Stimulated activated CD8-positive, alpha-beta memory T cell treated with anti-CD3 and anti-CD28 coated beads, Interleukin-15, amount 100 ng/mL, for 24 hours (primary cell): ENCODE measurements at regions not wholly inside any gene's neighbourhood (a gene's known extent, or its start where the extent isn't known, plus 50 kb on each side); places are given as distances from the start of the nearest gene placed in this dataset.

Experiments used
- DNase-seq: peaks from one replicate; pipeline ENCODE4 v3.0.0-alpha.2; 2020; ENCODE audit warnings: low read depth

DNA sequence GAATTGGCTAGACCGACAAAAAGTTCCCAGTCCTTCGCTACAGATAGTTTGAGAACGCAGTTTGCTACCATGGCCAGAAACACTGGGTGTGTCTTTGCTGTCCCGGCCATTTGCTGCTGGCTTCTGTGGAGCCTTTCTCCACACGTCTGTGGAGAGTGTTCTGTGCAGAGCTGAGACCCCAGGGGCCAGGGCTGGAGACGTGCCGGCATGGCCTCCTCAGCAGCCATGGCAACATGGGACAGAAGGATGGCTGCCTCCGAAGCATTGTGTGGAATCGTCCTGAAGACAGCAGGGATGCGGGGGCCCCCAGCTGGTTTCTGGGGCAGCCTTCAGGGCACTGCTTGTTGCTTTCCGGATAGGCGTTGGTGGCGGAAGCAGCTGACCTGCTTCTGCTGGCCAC, 142.8 kb downstream of the GADD45G start:
- DNase-seq: no peak

DNA sequence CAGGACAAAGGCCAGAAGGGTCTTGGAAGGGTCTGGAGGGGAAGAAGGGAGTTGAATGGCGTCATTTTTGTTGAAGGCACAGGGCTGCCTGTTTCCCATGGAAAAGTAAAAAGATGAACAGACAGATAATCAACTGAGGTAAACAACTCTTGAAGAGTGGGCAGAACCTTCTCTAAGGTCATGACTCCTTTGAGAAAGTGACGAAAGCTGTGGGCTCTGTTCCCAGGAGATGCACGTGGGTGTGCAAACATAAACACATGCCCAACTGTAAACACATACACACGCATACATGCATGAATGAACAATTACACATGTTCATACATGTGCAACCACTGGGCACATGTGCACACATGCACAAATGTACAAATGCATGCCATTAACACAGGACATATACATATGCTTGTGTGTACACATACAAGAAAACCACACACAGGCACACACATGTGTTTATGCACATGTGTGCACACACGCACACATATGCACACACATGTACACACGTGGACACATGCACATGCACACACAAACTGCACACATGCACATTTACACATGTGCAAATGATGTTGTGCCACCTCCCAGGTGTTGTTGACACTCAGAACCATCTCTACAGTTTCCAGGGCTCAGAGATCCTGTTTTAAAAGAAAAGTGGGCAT, 143.3 kb downstream of the GADD45G start:
- DNase-seq: no peak

DNA sequence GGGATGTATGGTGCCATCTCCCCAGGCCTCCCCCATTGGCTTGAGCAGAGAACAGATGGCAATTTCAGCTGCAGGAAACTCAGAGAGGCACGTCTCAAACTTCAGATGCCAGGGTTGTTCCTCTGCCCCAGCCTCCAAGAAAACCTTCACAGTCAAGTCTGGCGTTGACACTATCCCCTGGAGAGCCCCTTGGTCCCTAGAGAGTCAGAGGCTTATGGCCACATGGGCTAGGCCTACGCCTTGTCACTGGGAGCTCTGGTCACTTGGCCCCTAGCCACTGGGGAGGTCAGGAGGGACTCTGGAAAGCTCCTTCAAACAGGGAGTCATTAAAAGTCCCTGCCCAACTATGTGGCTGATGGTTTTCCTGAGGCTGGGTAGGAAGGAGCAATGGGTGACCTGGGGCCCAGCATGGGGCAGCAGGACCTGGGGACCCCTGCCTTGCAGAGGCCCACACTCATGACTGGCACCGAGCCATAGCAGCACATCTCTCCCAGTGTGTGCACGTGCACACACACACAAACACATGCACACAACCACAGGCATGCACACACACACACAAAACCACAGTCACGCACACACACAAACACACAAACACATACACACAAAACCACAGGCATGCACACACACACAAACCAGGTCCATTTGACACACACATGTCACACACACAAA, 144.2 kb downstream of the GADD45G start:
- DNase-seq: no peak

DNA sequence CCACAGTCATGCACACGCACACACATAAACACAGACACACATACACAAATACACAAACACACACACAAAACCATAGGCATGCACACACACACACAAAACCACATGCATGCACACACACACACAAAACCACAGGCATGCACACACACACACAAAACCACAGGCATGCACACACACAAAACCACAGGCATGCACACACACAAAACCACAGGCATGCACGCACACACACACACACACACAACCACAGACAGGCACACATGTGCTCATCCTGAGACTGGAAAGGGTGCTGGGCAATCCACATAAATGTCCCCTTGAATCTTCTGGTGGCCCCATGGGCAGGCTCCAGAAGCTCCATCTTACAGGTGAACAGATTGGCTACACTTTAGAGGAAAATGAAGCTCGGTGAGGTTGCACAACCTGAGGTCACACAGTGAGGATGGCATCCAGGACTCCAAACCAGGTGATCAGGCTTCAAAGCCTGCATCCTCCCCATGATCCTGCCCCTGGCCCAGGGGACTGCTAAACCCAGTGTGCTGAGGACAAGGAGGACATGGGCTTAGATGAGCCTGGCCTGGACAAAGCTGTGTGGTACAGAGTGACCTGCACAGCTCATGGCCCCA, 144.8 kb downstream of the GADD45G start:
- DNase-seq: no peak

DNA sequence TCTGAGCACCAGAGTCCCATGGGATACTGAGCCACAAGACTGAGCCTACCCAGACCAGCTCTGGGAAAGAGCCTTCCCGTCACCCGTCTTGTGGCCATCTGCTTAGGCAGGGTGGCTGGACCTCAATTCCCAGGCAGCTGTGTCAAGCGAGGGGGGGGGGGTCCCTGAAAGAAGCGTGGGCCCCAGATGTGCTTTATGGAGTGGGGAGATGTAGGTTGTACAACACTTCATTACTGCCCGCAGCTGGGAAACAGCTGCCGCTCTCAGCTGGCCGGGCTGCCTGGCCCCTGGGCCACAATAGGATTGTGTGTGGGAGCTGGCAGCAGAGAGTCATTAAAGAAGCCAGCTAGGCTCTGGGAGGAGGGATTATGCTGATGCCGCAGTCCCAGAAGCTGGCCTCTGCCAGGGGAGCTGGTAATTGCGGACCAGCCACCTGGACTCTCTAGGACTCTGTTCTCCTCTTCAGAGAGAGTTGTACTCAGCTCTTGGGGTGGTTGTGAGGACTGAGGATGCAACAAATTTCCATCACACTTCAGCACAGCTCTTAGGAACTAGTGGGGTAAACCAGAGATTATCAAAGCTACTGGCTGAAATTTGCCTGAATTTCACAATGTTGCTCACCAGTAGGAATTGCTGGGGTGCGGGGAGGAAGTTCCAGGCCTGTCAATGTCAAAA, 145.4 kb downstream of the GADD45G start:
- no peak for DNase-seq

DNA sequence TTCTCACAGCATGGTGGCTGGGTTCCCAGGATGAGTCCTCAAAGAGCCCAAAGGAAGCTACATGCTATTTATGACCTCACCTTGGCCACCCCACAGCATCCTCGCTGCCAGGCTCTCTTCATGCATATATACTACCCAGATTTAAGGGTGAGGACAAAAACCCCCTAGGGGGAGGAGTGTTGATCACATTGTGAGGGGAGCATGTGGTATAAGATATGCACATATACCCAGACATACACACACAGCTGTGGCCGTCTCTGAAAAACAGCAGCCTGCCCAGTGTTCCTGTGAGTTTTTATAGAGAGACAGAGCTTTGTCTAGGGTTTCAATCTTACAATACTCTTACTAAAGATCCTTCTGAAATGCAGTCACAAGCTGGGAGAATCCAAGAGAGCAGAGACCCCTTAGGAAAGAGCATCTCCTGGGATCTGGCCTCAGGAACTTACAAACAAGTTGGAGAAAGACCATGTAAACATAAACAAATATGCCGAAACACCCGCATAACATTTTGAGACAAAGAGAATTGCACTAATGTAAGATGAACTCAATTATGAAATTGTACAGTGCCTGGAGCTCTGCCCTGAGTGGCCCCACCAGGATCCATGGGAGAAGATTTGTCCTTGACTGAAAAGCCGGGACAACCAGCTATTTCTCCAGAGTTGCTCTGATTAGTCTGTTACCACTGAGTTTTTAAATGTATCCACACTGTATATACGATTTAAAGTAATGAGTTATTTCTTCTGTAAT, 146.4 kb downstream of the GADD45G start:
- DNase-seq: no peak

DNA sequence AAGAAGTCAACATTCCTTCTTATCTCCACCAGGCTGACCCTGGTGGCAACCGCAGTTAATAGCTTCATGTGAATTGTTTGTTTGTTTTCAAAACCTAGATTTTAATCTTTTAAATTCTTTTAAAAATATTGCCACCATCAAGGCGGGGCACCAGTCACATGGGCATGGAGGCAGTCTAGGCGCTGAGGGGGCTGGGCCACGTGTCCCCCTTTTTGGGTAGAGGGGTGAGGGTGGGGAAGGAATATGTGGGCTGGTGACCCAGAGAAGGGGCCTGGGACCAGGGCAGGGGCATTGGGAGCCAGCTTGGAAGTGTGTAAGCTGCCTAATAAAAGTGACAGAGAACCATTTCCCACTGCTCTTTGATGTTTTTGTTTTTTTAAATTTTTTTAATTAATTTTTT, 147.3 kb downstream of the GADD45G start:
- no peak for DNase-seq

DNA sequence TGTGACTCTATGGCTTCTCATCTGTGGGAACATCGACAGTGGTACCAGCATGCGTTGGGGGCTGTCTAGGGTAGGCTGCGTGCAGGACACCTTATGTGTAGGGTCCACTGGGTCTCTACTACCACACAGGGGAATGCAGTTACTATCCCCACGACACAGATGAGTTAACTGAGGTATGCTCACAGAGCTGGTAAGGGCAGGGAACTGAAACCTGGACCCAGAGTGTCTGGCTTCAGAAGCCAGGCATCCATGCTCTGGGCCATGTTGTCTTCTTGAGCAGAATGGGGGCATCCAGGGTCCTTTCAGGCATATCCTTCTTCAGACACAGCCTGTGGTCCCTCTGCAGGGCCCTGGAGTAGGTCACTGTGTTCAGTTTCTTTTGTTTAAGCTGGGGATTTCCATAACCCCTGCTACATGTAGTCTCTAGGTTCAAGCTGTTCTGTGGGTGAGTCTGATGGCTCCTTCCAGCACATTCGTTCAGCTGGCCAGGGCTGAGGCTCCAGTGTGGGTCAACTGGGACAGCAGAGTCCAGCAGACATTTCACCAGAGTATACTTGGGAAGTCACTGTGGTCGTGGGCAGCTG, 148.8 kb downstream of the GADD45G start:
- DNase-seq: no peak

DNA sequence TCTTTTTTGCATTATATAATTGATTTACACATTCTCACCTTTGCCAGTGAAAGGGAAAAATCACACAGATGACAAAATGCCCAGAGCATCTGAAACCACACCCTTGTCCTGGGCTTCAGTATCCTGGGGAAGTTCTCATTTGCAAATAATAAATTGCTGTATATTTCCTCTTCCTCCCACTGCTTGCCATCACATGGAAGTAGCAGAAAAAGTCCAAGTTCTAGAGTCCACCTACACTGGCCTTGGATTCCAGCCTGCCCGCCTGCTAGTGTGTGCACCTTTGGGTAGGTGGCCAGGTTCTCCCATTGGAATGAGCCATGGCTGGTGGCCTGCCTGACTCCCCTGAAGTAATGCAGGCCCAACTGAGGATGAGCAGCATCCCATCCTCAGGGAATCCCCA, 149.4 kb downstream of the GADD45G start:
- no peak for DNase-seq

DNA sequence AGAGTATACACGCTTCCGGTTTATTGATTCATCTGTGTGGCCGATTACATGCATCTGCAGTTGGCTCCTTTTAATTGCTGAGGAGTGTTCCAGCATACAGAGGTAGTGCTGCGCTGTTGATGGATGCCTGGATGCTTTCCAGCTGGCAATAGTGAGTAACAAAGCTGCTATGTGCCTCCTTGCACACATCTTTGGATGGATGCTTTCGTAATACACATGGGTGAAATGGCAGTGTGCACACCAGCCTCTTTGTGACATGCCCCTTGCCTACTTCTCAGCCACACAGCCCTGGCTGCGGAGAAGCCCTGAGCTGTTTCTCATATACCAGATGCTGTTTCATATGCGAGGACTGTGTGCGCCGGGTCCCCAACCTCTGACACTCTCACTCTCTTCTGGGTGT, 151.0 kb downstream of the GADD45G start:
- no peak for DNase-seq

DNA sequence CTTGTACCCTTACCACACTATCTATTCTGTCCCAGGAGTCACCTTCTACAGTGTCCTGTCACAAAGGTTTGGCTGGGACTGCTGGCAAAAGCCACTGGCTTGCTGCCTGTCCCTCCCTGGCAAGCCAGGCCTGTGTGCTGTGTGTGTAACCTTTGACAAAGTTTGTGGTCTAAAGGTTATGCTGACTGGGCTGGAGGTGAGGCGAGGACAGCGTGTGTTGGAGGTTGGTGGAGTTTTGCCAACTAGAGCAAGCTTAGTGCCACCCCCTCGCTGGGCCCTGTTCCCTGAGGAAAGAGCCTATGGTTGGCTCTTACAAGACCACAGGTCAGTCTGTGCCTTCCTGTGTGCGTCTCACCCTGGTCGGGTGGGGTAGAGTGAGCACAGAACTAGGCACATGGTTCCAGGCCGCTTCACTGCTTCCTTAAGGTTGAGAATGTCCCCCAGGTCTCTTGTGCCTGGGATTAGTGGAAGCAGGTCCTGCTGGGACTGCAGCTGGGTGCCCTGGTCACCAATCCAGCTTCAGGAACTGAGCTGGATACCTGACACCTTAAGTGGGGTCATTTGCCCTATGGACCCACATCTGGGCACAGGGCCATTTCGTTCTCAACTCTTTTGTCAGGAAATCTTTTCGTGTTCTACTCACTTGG, 152.2 kb downstream of the GADD45G start:
- no peak for DNase-seq

DNA sequence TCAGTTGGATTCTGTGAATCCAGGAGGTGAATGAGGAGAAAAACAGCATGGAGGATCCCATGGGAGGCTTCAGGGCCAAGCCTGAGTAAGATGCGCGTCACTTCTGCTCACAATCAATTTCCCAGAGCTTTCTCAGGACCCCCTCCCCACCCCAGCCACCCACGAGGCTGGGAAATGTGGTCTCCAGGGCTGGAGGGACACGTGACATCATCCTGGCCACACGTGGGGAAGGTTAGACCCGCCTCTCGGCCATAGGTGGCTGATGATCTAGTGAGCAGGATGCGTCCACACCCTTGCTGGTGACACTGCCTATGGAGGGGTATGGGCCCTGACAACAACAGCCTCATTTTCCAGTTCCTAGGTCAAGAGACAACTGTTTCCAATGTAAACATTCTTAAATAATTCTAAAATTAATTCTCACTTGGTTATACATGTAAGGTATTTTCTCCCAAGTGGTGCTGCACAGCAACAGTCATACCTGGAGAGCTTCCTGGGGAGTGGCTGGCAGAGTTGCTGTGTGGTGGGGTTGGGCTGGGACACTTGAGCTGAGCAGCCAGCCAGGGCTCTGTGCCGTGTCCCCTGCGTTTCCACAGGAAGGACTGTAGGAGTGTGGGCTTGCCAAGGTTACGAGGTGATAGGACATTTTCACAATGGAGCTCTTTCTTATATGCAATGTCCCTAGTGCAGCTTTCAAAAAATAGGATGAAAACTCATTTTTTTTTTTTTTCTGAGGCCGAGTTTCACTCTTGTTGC, 153.1 kb downstream of the GADD45G start:
- DNase-seq: no peak

DNA sequence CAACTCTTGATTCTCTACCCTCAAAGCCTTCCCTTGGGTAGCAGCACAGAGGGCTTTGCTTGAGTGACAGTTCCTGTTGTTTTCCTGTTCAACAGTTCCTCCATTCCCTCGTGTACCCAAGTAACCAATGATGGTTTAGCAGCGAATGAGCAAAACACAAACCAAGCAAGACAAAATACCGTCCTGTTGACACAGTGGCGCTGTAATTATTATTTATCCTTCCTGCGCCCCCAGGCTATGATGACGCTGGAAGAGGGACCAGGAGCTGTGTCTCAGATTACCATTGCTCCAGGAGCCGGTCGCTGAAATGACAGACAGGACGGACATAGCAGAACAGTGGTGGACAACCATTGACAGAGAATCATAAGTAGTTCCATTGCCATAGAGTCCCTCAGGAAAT, 154.8 kb downstream of the GADD45G start:
- DNase-seq: no peak

DNA sequence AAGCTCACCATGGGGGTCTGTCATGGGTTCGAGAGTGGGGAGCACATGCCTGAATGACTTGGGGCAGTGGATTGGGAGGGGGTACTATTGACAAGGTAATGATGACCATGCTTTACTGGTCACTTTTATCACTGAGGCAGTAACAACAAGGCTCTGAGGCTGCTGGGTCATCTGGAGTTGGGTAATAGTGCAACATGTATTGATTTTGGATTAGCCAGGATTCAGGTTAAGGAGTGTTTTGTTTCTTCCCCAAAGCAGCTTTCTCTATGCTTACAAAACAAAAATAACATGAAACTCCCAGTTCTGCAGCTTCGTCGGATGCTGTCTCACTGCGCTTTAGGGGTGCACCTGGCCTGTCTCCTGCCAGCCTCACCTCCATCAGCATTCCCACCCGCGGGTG, 155.3 kb downstream of the GADD45G start:
- no peak for DNase-seq

DNA sequence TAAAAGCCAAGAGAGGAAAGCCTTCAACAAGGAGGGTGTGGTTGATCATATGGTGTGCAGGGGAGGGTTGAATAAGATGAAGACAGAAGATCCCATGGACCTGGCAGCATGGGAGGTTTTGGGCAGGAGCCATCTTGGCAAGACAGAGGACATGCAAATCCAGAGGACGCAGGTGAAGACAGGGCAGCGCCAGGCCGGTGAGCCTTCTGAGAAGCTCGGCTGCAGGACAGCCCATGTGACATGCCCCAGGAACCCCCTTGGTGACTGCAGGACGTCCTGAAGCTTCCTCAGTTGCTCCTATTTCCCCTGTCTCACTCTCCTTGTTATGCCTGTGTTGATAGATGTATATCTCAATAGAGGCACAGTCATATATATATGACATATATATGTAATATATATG, 159.4 kb downstream of the GADD45G start:
- no peak for DNase-seq

DNA sequence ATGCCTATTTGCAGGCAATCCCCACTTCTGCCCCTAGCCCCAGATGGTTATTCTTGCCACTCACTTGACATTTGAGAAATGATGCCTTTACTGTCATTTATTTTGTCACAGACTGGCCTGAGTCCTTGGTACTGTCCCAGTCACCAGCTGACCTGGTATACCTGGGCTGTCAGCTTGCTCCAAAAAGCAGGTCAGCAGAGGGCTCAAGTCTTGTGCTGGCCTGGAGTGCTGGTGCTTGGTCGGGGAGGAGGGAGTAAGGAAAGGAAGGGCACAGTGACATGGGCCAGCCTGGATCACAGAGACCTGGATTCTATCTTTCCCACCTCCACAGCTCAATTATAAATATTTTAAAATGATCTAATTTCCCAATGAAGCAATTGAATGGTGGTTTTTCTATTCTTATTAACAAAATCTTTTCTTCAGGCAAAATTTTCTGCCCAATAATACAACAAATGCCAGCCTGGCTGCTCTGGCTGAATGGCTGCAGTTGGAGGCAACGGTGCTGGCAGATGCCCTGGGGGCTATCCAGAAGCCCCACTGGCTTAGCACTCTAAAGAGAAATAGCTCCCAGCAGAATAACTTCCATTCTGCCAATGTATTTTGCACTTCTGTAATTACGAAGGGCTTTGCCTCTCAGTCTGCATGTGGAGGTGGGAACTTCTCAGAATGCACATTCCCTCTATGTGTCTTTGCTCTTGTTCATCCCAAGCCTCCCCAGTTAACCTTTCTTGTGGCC, 160.6 kb downstream of the GADD45G start:
- no peak for DNase-seq

DNA sequence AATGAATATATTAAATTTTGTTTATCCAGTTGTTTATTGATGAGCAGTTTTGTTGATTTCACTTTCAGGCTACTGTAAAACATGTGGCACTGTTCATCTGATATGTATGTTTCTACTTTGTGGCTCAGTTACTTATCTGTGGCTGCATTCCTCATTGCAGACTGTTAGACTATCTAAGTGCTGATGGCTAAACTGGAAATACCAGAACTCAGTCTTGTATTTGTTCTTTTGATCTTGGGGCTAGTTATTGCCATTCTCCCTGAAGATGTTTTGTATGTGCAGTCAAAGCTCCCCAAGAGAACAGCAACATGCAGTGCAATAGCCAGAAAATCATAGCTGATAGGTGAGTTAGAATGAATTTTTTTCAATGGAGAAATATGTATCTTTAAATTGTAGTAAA, 162.2 kb downstream of the GADD45G start:
- no peak for DNase-seq

DNA sequence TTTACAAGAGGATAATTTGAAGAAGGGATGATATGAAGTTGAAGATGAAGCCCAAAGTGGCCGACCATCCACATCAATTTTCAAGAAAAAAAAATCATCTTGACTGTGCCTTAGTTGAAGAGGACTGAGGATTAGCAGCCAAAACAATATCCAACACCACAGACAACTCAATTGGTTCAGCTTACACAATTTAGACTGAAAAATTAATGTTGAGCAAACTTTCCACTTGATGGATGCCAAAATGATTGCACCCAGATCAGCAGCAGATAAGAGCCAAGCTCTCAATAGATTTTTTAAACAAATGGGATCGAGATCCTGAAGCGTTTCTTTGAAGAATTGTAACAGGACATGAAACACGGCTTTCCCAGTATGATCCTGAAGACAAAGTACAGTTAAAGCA, 163.2 kb downstream of the GADD45G start:
- no peak for DNase-seq

DNA sequence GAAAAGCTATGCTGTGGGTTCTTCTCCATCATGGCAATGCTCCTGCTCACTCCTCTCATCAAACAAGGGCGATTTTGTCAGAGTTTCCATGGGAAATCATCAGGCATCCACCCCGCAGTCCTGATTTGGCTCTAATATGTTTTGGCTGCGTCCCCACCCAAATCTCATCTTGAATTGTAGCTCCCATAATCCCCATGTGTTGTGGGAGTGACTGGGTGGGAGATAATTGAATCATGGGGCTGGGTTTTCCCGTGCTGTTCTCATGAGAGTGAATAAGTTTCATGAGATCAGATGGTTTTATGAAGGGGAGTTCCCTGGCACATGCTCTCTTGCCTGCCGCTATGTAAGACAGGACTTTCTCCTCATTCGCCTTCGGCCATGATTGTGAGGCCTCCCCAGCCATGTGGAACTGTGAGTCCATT, 163.8 kb downstream of the GADD45G start:
- no peak for DNase-seq

DNA sequence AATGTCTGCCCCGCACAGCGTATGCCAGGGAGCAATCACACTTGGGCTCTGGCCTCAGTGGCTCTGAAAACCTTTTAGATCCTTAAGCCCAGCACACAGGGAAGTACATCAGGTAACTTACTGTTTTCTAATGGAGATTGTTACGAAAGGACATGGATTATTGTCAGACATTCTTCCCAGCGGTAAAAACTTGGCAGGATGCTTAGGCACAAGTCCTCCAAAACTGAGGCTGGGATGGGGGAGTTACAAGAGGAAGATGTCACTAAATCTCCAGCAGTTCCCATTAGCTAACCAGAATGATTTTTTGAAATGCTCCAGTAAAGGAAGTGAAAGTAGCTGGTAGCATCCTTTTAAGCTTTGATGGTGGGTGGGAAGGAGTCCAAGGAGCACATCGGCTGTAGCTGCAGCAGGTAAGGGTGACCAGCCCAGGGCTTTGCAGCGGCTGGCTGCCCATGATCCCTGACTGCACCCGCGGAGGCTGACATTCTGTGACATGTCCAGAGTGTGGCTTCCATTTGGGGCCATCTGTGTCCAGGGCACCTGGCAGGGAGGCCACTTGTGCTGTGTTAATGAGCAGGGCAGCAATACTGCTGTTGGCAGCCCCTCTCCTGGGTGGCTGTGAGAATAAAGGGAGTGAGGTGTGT, 165.8 kb downstream of the GADD45G start:
- DNase-seq: no peak
